ENCODE measurements at regions not wholly inside any gene's neighbourhood (a gene's known extent, or its start where the extent isn't known, plus 50 kb on each side); places are given as distances from the start of the nearest gene placed in this dataset.

GRCh38 chr2:155997538-155997937 lies 335.0 kb downstream of the NR4A2 start:
- CTCF ChIA-PET: no interaction called here
- Histone ChIP-seq H3K4me3 (ENCODE audit: low read depth in 2 of 2, low read length in 1 of 2) (no peak overlapping the region), H2AFZ (ENCODE audit: low read depth) (no peak overlapping the region)

GRCh38 chr2:155994315-155994714 lies 338.2 kb downstream of the NR4A2 start:
- no peaks in the 10 kb centered on the region for H4K20me1 ChIP-seq (ENCODE audit: insufficient read depth)
- H3K4me2 ChIP-seq: no peak overlapping the region
- H3K27me3 ChIP-seq (ENCODE audit: insufficient read depth): no peaks in the 10 kb centered on the region
- no peak overlapping the region for H3K9ac ChIP-seq
- H3K27ac ChIP-seq (ENCODE audit: low read depth in 2 of 2, low read length in 1 of 2): no peak overlapping the region
- H3F3A ChIP-seq (replicated peaks; ENCODE audit: insufficient read depth): no peaks in the 10 kb centered on the region
- H3K9me2 ChIP-seq: no peaks in the 10 kb centered on the region
- 0% methylated on average over 1 of the region's 1 CpG for WGBS (ENCODE audit: low lambda C conversion rate)
- H3K4me1 ChIP-seq (ENCODE audit: control insufficient read depth in 1 of 2, insufficient read depth in 2 of 2, low read depth in 1 of 2, low read length in 1 of 2): no peaks in the 10 kb centered on the region
- no peaks in the 10 kb centered on the region for H3K36me3 ChIP-seq (replicated peaks in 1 of 2; ENCODE audit: control insufficient read depth in 1 of 2, insufficient read depth in 2 of 2, low read length in 1 of 2)
- H2AFZ ChIP-seq (ENCODE audit: low read depth): no peak overlapping the region
- ChIA-PET POLR2A (no interaction called here), CTCF (no interaction called here)
- H3K9me3 ChIP-seq: no peaks in the 10 kb centered on the region
- H3K79me2 ChIP-seq (ENCODE audit: insufficient read depth): no peaks in the 10 kb centered on the region
- no peak overlapping the region for H3K4me3 ChIP-seq (ENCODE audit: low read depth in 2 of 2, low read length in 1 of 2)
- no peak for TF ChIP-seq EP300 (IDR thresholded peaks at IDR 0.05; ENCODE audit: borderline replicate concordance in 1 of 2, low read depth in 1 of 2, low read length in 1 of 2)
- DNase-seq: no peak

More at GRCh38 chr2:155997538-155997937, 335.0 kb downstream of the NR4A2 start:
- Histone ChIP-seq H4K20me1 (ENCODE audit: insufficient read depth) (no peaks in the 10 kb centered on the region), H3K4me1 (ENCODE audit: control insufficient read depth in 1 of 2, insufficient read depth in 2 of 2, low read depth in 1 of 2, low read length in 1 of 2) (no peaks in the 10 kb centered on the region), H3K79me2 (ENCODE audit: insufficient read depth) (no peaks in the 10 kb centered on the region), H3K9me3 (no peaks in the 10 kb centered on the region), H3K9me2 (no peaks in the 10 kb centered on the region), H3K36me3 (replicated peaks in 1 of 2; ENCODE audit: control insufficient read depth in 1 of 2, insufficient read depth in 2 of 2, low read length in 1 of 2) (no peaks in the 10 kb centered on the region), H3K27ac (ENCODE audit: low read depth in 2 of 2, low read length in 1 of 2) (no peak overlapping the region), H3K27me3 (ENCODE audit: insufficient read depth) (no peaks in the 10 kb centered on the region), H3K4me2 (no peak overlapping the region), H3K9ac (no peak overlapping the region), H3F3A (replicated peaks; ENCODE audit: insufficient read depth) (no peaks in the 10 kb centered on the region)
- TF ChIP-seq SMC3 (IDR thresholded peaks at IDR 0.05; ENCODE audit: low read depth, low read length): no peak
- no peak for TF ChIP-seq FOXM1 (IDR thresholded peaks at IDR 0.05; ENCODE audit: low read depth)
- DNase-seq: no peak
- 0% methylated on average over 2 of the region's 2 CpGs for WGBS (ENCODE audit: low lambda C conversion rate)
- POLR2A ChIA-PET: no interaction called here

GRCh38 chr2:155983845-155984244 lies 348.7 kb downstream of the NR4A2 start:
- no peak overlapping the region for H3K27ac ChIP-seq (ENCODE audit: low read depth in 2 of 2, low read length in 1 of 2)
- POLR2A ChIA-PET: no interaction called here
- WGBS (ENCODE audit: low lambda C conversion rate): 3% methylated on average over 1 of the region's 1 CpG
- no peaks in the 10 kb centered on the region for H4K20me1 ChIP-seq (ENCODE audit: insufficient read depth)
- no peak overlapping the region for H3K4me2 ChIP-seq
- no peak overlapping the region for H2AFZ ChIP-seq (ENCODE audit: low read depth)
- no peaks in the 10 kb centered on the region for H3K4me1 ChIP-seq (ENCODE audit: control insufficient read depth in 1 of 2, insufficient read depth in 2 of 2, low read depth in 1 of 2, low read length in 1 of 2)
- DNase-seq: no peak
- no peak overlapping the region for H3K4me3 ChIP-seq (ENCODE audit: low read depth in 2 of 2, low read length in 1 of 2)
- no peaks in the 10 kb centered on the region for H3K9me3 ChIP-seq
- CTCF ChIA-PET: no interaction called here
- no peaks in the 10 kb centered on the region for H3K79me2 ChIP-seq (ENCODE audit: insufficient read depth)
- no peaks in the 10 kb centered on the region for H3K36me3 ChIP-seq (replicated peaks in 1 of 2; ENCODE audit: control insufficient read depth in 1 of 2, insufficient read depth in 2 of 2, low read length in 1 of 2)
- H3K9ac ChIP-seq: no peak overlapping the region
- H3K9me2 ChIP-seq: no peaks in the 10 kb centered on the region
- H3K27me3 ChIP-seq (ENCODE audit: insufficient read depth): no peaks in the 10 kb centered on the region
- no peaks in the 10 kb centered on the region for H3F3A ChIP-seq (replicated peaks; ENCODE audit: insufficient read depth)
- TF ChIP-seq ELF1 (IDR thresholded peaks at IDR 0.05): no peak
- TF ChIP-seq CHD2 (IDR thresholded peaks at IDR 0.05; ENCODE audit: low read length, partially characterized antibody): no peak
- TF ChIP-seq FOSL2 (IDR thresholded peaks at IDR 0.05; ENCODE audit: borderline replicate concordance, low read depth): no peak
- TF ChIP-seq EZH2phosphoT487 (IDR thresholded peaks at IDR 0.05; ENCODE audit: borderline replicate concordance, low read depth): no peak
- no peak for TF ChIP-seq TEAD4 (IDR thresholded peaks at IDR 0.05; ENCODE audit: borderline replicate concordance, insufficient read depth)
- TF ChIP-seq USF1 (IDR thresholded peaks at IDR 0.05; ENCODE audit: borderline replicate concordance, low read depth): no peak
- TF ChIP-seq TCF12 (IDR thresholded peaks at IDR 0.05): no peak
- TF ChIP-seq TAF1 (IDR thresholded peaks at IDR 0.05; ENCODE audit: borderline replicate concordance, low read depth, low read length): no peak
- no peak for TF ChIP-seq SIN3A (IDR thresholded peaks at IDR 0.05; ENCODE audit: borderline replicate concordance, low read depth, low read length)
- TF ChIP-seq REST (IDR thresholded peaks at IDR 0.05; ENCODE audit: low read depth, low read length): no peak
- no peak for TF ChIP-seq SMC3 (IDR thresholded peaks at IDR 0.05; ENCODE audit: low read depth, low read length)
- no peak for TF ChIP-seq ZBTB33 (IDR thresholded peaks at IDR 0.05; ENCODE audit: borderline replicate concordance, low read depth)
- TF ChIP-seq RAD21 (IDR thresholded peaks at IDR 0.05; ENCODE audit: low read length): no peak
- no peak for TF ChIP-seq YY1 (IDR thresholded peaks at IDR 0.05; ENCODE audit: low read depth)
- no peak for TF ChIP-seq JUND (IDR thresholded peaks at IDR 0.05)
